Liver (tissue), 9 donors: ENCODE measurements at regions not wholly inside any gene's neighbourhood (a gene's known extent, or its start where the extent isn't known, plus 50 kb on each side); places are given as distances from the start of the nearest gene placed in this dataset. TPM values are rescaled to one million over a fixed set of nuclear protein-coding genes. Genes with fewer than 3 reads are reported as not detected.

Source experiments
- DNase-seq: peaks from one replicate; pipeline ENCODE4 v3.0.0-alpha.2; 2017; ENCODE audit warnings: low spot score
- H3K27ac ChIP-seq, 2 donors: one replicate each; pipeline ENCODE4 v1.7.0; 2013; ENCODE audit warnings: inconsistent platforms in 2 of 2, low read length in 2 of 2, control low read depth in 1 of 2, low read depth in 1 of 2, mild to moderate bottlenecking in 1 of 2
- H3K27me3 ChIP-seq, 4 donors: one replicate each; pipeline versions ENCODE4 v1.6.1 to v1.7.0; 2013; ENCODE audit warnings: low read length in 3 of 4, inconsistent platforms in 1 of 4, mild to moderate bottlenecking in 1 of 4, moderate library complexity in 1 of 4; ENCODE audit not compliant: control insufficient read depth in 4 of 4, insufficient read depth in 4 of 4
- H3K36me3 ChIP-seq, 4 donors: one replicate each; pipeline versions ENCODE4 v1.6.1 to v1.7.0; 2013; ENCODE audit warnings: low read length in 3 of 4, mild to moderate bottlenecking in 3 of 4, low read depth in 1 of 4, moderate library complexity in 1 of 4; ENCODE audit not compliant: control insufficient read depth in 4 of 4, insufficient read depth in 3 of 4
- H3K4me1 ChIP-seq, 4 donors: one replicate each; pipeline versions ENCODE4 v1.6.1 to v1.7.0; 2013; ENCODE audit warnings: low read length in 3 of 4, mild to moderate bottlenecking in 3 of 4, moderate library complexity in 1 of 4; ENCODE audit not compliant: control insufficient read depth in 4 of 4, insufficient read depth in 4 of 4
- H3K4me3 ChIP-seq, 3 donors: one replicate each; pipeline versions ENCODE4 v1.6.1 to v1.7.0; 2013; ENCODE audit warnings: low read length in 3 of 3, control low read depth in 1 of 3, low read depth in 1 of 3, mild to moderate bottlenecking in 1 of 3
- H3K9ac ChIP-seq, 2 donors: one replicate each; pipeline ENCODE4 v1.7.0; 2013; ENCODE audit warnings: low read length in 2 of 2, mild to moderate bottlenecking in 2 of 2, moderate library complexity in 2 of 2, control low read depth in 1 of 2, low read depth in 1 of 2
- H3K9me3 ChIP-seq, 4 donors: one replicate each; pipeline versions ENCODE4 v1.6.1 to v1.7.0; 2013; ENCODE audit warnings: low read length in 3 of 4; ENCODE audit not compliant: control insufficient read depth in 4 of 4
- ATF3 ChIP-seq: IDR thresholded peaks from 2 replicates; pipeline ENCODE4 v1.6.1; 2016; ENCODE audit warnings: antibody characterized with exemption
- CTCF ChIP-seq: fragments of 150-350 bp; IDR thresholded peaks from 2 replicates; pipeline ENCODE4 v1.5.1; 2017; ENCODE audit warnings: improper control_type of control experiment, low read depth, low read length; ENCODE audit not compliant: missing input control
- EGR1 ChIP-seq, 2 donors: IDR thresholded peaks; 2 replicates each; pipeline ENCODE4 v1.6.1; 2016 to 2018; ENCODE audit warnings: antibody characterized with exemption in 2 of 2, low read depth in 2 of 2
- FOXA1 ChIP-seq: IDR thresholded peaks from 2 replicates; pipeline ENCODE4 v1.6.1; 2016; ENCODE audit warnings: antibody characterized with exemption
- GABPA ChIP-seq, 2 donors: IDR thresholded peaks in 1 of 2; conservative IDR thresholded peaks in 1 of 2; 2 replicates each; pipeline ENCODE4 v1.6.1; 2016; ENCODE audit warnings: antibody characterized with exemption in 2 of 2, mild to moderate bottlenecking in 1 of 2, moderate library complexity in 1 of 2
- HNF4A ChIP-seq, 2 donors: conservative IDR thresholded peaks; 2 replicates each; pipeline ENCODE4 v1.6.1; 2016; ENCODE audit warnings: antibody characterized with exemption in 2 of 2, mild to moderate bottlenecking in 2 of 2
- HNF4G ChIP-seq: IDR thresholded peaks from 2 replicates; pipeline ENCODE4 v1.6.1; 2016; ENCODE audit warnings: antibody characterized with exemption
- MAX ChIP-seq: IDR thresholded peaks from 2 replicates; pipeline ENCODE4 v1.6.1; 2016; ENCODE audit warnings: antibody characterized with exemption
- NR2F2 ChIP-seq: IDR thresholded peaks from 2 replicates; pipeline ENCODE4 v1.6.1; 2016; ENCODE audit warnings: antibody characterized with exemption
- RAD21 ChIP-seq, 2 donors: IDR thresholded peaks; 2 replicates each; pipeline ENCODE4 v1.6.1; 2016; ENCODE audit warnings: antibody characterized with exemption in 2 of 2, mild to moderate bottlenecking in 2 of 2
- REST ChIP-seq: IDR thresholded peaks from 2 replicates; pipeline ENCODE4 v1.6.1; 2016; ENCODE audit warnings: antibody characterized with exemption, mild to moderate bottlenecking
- RXRA ChIP-seq, 2 donors: IDR thresholded peaks; 2 replicates each; pipeline ENCODE4 v1.6.1; 2017 to 2018; ENCODE audit warnings: antibody characterized with exemption in 2 of 2, mild to moderate bottlenecking in 1 of 2
- TAF1 ChIP-seq: conservative IDR thresholded peaks from 2 replicates; pipeline ENCODE4 v1.6.1; 2016; ENCODE audit warnings: antibody characterized with exemption, mild to moderate bottlenecking
- YY1 ChIP-seq: IDR thresholded peaks from 2 replicates; pipeline ENCODE4 v1.6.1; 2016; ENCODE audit warnings: antibody characterized with exemption, mild to moderate bottlenecking
- ZBTB33 ChIP-seq: IDR thresholded peaks from 2 replicates; pipeline ENCODE4 v1.6.1; 2016; ENCODE audit warnings: antibody characterized with exemption
- whole genome bisulfite sequencing: extraction: QIAGEN DNeasy Blood & Tissue Kit; methylation state at CpG from one replicate; pipeline ENCODE4 v1.1.7; 2013; 5-methylcytosine and 5-hydroxymethylcytosine counted together
- small RNA-seq: library from RNA; depleted of rRNA; stranded (forward); fragments of <200 nt; gene quantifications from one replicate; pipeline ENCODE3, GENCODE V24; 2014
- donor health status: healthy.
- donor health status: healthy.
- donor health status: healthy.
- donor health status: healthy.
- donor health status: healthy.

- H3K4me3 ChIP-seq, result peak overlapping the region in 1 of 3 donors; percentile 18
- H3K27ac ChIP-seq, result no peak overlapping the region
- TF ChIP-seq MAX, result no peak
- no peak for TF ChIP-seq HNF4A (conservative IDR thresholded peaks at IDR 0.05)
- no peak for TF ChIP-seq HNF4G
- no peak for TF ChIP-seq CTCF
- no peak for TF ChIP-seq EGR1 (IDR thresholded peaks at IDR 0.05; ENCODE audit: low read depth in 2 of 2)
- no peak for TF ChIP-seq RXRA (IDR thresholded peaks at IDR 0.05)
- TF ChIP-seq YY1, result no peak
- TF ChIP-seq TAF1, result no peak
- no peak for TF ChIP-seq REST
- no peak for TF ChIP-seq NR2F2
- TF ChIP-seq ZBTB33, result no peak
- no peak for TF ChIP-seq ATF3
- no peak for TF ChIP-seq FOXA1
- TF ChIP-seq GABPA (IDR thresholded peaks at IDR 0.05 in 1 of 2, conservative IDR thresholded peaks at IDR 0.05 in 1 of 2), result no peak
- no peak for TF ChIP-seq RAD21 (IDR thresholded peaks at IDR 0.05)
- no peaks in the 10 kb centered on the region for H3K27me3 ChIP-seq
- H3K4me1 ChIP-seq, result peaks cover 0 to 4% (median under 1%) of the 10 kb centered on the region in 4 donors
- no peaks in the 10 kb centered on the region for H3K36me3 ChIP-seq
- no peaks in the 10 kb centered on the region for H3K9me3 ChIP-seq
- H3K9ac ChIP-seq, result no peak overlapping the region
- DNase-seq, result no peak
Observed at GRCh38 chr2:38127277-38127676, 51.3 kb upstream of the CYP1B1 start.

- WGBS, result 67% methylated on average over 3 of the region's 3 CpGs
- H3K27me3 ChIP-seq, result no peaks in the 10 kb centered on the region
- no peak overlapping the region for H3K27ac ChIP-seq
- H3K4me1 ChIP-seq, result peaks cover 0 to 4% (median under 1%) of the 10 kb centered on the region in 4 donors
- H3K9ac ChIP-seq, result no peak overlapping the region
- no peak for DNase-seq
- no peak overlapping the region for H3K4me3 ChIP-seq
- TF ChIP-seq GABPA (IDR thresholded peaks at IDR 0.05 in 1 of 2, conservative IDR thresholded peaks at IDR 0.05 in 1 of 2), result no peak
- no peaks in the 10 kb centered on the region for H3K36me3 ChIP-seq
- H3K9me3 ChIP-seq, result no peaks in the 10 kb centered on the region
Observed at GRCh38 chr2:38125842-38126241, 49.9 kb upstream of the CYP1B1 start.

Small RNAs in the stretch of these regions (small RNA-seq; reads per million reads assigned to genes)
- gene AC009229.3, result not detected
- not detected for gene RNU6-951P
